ENCODE measurements at regions not wholly inside any gene's neighbourhood (a gene's known extent, or its start where the extent isn't known, plus 50 kb on each side); places are given as distances from the start of the nearest gene placed in this dataset.
"Not testable (repeated sequence)": the region's sequence is repeated elsewhere in the genome, so short reads cannot be mapped to it uniquely, and the experiment has no call there.

DNA sequence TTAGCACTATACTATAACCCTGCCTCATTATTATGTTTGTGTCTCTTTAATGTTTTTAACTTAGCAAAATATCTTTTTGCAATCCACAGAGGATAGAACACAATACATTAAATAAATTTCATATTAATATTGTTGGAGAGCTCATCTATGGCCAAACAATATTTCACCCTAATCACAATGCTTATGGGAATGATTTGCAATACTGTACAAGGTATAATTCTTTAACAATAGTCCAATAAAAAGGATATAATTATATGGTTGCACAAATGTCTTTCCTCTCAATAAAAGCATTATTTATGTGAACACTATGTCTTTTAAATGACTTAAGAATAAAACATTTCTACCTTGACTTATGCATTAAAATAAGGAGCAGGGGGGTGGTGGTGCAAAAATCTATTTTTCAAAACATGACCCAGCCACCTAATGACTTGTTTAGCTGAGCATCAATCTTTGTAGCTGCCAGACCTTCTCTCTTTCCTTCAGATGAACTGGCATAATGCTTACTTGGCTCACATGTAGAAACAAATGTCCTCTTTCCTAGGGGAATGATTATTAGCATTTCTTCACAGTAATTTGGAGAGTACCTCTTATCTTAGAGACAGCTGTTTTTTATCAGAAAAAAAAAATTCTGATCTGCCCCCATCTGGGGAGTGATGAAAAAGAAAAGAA lies 1933.6 kb upstream of the LRRTM1 start:
- DNase-seq (ENCODE audit: low spot score), result no peak

- no peak for DNase-seq (ENCODE audit: low spot score)
Observed at GRCh38 chr2:82234283-82234874, 1929.8 kb upstream of the LRRTM1 start.

DNA sequence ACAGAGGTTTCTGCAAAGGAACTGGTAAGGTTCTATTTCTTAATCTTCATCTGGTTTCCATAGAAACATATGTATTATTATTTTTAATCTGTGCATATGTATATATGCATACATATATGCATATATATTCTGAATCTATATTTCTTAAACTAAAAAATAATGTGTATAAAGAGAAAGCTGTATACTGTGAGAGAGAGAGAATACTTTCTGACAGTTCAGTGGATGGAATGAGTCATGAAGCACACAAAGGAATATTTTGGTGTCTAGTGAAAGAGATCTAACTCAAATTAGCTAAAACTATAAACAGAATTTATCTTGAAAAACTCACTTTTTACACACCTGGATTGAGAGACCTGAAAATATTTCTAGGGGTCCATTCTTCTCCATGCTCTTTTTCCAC lies 1929.3 kb upstream of the LRRTM1 start:
- DNase-seq (ENCODE audit: low spot score), result no peak

DNA sequence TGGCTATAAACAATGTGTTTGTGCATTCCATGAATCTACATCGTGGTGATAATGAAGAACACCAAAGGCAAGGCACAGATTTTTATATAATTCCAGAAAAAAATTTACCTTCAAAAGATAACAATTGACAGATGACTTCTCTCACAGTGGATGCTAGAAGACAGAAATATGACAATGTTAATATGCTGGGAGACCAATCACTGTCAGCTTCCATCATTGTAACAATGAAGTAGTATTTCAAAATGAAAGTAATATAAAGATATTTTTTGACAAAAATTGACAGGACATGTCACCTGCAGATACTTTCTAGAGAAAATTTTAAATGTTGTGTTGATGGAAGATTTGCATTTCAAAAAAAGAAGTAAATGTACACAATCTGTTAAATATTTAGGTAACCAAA lies 1925.9 kb upstream of the LRRTM1 start:
- DNase-seq (ENCODE audit: low spot score), result no peak

DNA sequence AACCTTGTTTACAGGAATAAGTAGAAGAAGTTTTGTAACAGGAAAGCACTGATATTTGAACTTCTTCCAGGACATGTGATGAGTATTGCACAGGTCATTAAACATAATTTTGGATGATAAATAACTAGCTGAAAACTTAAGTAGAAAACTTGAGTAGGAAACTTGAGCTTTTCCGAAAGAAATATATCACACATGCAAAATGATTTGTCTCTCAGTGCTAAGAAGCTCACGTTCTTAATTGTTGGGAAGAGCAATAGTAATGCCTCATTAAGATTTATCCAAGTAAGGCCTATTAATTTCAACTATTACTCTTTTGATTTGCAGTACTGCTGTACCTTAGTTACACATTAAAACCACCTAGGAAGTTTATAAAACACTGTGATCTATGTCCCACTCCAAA lies 1921.9 kb upstream of the LRRTM1 start:
- DNase-seq (ENCODE audit: low spot score), result no peak

DNA sequence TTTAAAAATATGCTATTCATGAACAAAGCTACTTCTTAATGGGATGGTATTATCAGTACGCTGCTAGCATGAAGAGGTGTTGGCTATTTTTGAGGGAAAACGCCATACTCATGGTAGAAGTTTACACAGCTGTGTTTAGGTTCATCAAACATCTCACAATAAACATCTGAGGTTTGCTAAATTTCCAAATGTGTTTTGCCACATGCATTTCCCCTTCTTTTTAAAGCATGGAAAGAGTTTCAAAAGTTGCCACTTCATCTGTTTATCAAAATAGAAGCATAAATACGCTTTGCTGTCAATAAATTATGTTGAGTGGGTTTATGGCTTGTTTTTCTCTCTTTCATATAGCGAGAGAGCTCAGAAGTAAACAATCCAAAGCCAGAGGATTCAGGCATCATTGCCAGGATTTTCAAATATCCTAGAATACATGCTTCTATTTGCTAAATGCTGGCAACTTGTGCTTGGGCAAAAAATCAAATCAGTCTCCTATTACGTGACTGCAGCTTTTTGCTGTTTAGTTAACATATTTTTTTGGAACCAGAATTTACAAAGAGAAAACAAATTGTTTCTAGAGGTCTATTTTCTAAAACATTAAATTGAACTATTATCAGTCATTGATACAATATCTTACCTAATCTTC lies 1919.9 kb upstream of the LRRTM1 start:
- no peak for DNase-seq (ENCODE audit: low spot score)

DNA sequence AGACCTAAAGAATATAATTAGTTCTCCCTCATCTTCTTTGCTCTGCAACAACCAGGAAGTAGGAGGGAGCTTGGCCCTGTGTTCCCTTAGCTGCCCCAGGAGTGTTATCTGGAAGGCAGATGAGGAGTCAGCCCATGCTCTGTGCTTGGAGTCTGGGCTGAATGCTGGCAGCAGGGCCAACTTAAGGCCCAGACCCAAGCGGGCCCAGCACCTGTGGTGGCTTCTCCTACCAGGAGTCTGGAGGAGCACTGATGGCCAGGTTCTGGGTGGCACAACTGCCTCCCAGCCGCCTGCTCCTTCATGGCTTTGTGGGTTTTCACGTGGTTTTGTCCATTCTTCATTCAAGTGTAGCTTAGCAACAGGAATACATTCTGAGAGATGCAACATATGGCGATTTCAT lies 1910.7 kb upstream of the LRRTM1 start:
- DNase-seq (ENCODE audit: low spot score), result no peak

DNA sequence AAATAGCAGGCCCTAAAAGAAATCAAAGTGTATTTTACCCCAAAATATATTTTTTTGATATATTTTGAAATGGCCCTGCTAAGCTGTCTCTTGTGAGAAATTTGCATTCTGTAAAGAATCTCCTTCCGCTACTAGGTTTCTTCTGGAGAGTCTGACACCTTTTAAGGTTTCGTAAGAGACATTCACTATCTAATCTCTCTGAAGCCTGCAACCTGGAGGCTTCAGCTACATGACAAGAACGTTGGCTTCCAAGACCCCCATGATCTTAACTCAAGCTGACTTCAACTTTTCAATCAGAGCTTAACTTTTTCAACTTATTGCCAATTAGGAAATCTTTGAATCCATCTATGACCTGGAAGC lies 1894.9 kb upstream of the LRRTM1 start:
- no peak for DNase-seq (ENCODE audit: low spot score)

- DNase-seq (ENCODE audit: low spot score), result no peak
Observed at GRCh38 chr2:82198809-82199492, 1894.4 kb upstream of the LRRTM1 start.

GRCh38 chr2:82182270-82182669 lies 1877.7 kb upstream of the LRRTM1 start:
- DNase-seq (ENCODE audit: low spot score), result no peak

DNA sequence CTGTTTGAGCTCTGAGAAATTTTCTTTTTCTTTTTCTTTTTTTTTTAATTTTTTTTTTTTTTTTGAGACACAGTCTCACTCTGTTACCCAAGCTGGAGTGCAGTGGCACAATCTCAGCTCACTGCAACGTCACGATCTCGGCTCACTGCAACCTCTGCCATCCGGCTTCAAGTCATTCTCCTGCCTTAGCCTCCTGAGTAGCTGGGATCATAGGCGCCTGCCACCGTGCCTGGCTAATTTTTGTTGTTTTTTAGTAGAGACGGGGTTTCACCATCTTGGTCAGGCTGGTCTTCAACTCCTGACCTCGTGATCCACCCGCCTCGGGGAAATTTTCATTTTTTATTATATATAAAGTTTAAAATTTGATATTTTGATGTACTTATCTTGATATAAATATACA lies 1870.7 kb upstream of the LRRTM1 start:
- not testable (repeated sequence) for DNase-seq (ENCODE audit: low spot score)

- DNase-seq (ENCODE audit: low spot score), result no peak
Observed at GRCh38 chr2:82172483-82172882, 1867.9 kb upstream of the LRRTM1 start.

- no peak for DNase-seq (ENCODE audit: low spot score)
Observed at GRCh38 chr2:82169379-82169778, 1864.8 kb upstream of the LRRTM1 start.

GRCh38 chr2:82165377-82165776 lies 1860.8 kb upstream of the LRRTM1 start:
- DNase-seq (ENCODE audit: low spot score), result no peak

DNA sequence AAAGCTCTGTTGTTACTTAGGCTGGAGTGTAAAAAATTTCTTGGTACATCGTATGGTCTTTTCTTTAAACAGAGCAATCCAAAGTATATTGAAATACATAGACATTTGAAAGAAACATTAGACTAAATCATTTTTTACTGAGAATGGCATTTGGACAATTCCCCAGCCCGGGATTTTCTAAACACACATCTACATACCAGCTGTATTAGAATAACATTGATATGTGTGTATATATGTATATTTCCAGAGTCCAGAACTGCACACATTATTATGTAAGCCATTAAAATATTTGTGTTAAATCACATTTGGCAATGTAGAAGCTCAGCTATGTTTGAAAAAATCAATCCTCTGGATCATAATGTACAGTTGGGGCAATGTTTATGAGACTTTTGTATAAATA lies 1853.6 kb upstream of the LRRTM1 start:
- no peak for DNase-seq (ENCODE audit: low spot score)

DNA sequence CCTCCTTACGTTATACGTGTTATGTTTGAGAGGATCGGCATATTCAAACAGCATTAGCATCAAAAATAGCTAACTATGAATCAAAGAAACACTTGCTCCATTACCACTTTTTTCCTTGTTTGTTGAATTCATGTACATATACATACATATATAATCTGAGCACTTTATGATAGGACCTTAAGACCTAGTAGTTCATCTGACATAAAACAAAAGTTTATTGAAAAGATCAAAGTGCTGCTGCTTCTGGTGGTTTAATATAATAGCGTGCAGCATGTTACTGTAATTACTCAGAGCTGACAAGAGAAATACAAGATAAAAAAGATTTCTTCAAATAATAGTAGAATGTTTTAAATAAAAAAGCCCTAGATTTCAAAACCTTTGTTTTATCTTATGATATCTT lies 1850.9 kb upstream of the LRRTM1 start:
- no peak for DNase-seq (ENCODE audit: low spot score)

GRCh38 chr2:82143343-82143742 lies 1838.8 kb upstream of the LRRTM1 start:
- DNase-seq (ENCODE audit: low spot score), result no peak

- DNase-seq (ENCODE audit: low spot score), result no peak
Observed at GRCh38 chr2:82139979-82140611, 1835.5 kb upstream of the LRRTM1 start.

DNA sequence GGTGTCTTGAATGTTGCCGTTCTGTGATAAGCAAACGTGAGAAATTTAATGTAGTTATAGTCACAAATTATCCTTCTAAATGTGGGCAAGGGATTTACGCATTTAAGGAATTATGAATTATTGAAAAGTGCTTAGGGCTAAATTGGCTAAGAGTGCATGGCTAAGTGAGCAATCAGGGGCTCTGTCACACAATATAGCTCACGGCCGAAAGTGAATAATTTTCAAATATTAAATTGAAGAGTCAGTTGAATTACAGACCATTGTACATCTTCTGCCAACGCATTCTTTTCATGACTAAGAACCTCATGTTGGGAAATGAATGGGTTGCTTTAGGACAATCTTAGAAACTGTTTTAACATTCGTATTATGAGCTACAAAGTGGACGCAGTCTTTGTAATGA lies 1832.9 kb upstream of the LRRTM1 start:
- no peak for DNase-seq (ENCODE audit: low spot score)

DNA sequence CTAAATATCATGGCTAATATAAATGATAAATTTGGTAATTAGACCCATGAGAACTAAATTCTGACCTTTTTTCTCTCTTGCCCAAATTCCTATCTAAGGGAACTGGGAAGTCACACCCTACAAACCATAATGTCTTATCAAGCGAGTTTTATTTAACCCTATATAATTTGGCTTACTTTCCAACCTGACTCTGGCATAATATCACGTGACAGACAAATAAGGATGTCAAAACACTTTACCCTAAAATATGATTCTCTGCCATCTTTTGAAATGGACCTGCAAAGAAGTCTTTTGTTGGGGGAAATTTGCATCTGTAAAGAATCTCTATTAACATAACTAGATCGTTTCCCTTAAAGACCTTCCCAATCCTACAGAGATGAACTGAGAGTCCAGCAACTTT lies 1823.5 kb upstream of the LRRTM1 start:
- DNase-seq (ENCODE audit: low spot score), result no peak

- DNase-seq (ENCODE audit: low spot score), result peak; percentile 13
Observed at GRCh38 chr2:82124629-82125028, 1820.1 kb upstream of the LRRTM1 start.

DNA sequence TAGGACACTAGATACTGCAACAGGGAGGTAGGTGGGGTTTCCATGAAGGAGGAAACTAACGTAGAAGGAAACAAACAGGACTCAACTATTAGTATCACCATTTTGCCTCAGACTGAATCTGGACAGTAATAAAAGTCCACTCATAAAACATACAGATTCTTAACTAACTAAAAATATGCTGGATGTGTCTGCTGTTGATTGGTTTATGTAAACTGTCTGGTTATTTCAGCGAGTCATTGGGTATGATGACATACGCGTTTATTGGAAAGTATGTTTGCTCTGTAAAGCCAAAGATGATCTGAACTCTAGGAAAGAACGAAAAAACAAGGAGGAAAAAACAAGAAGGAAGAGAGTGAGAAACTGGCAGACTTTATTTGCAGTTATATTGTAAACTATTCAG lies 1816.1 kb upstream of the LRRTM1 start:
- DNase-seq (ENCODE audit: low spot score), result no peak

GRCh38 chr2:82120115-82120514 lies 1815.6 kb upstream of the LRRTM1 start:
- DNase-seq (ENCODE audit: low spot score), result no peak

Measured in H4 (cell line).